GM18868 (cell line): ENCODE measurements at regions not wholly inside any gene's neighbourhood (a gene's known extent, or its start where the extent isn't known, plus 50 kb on each side); places are given as distances from the start of the nearest gene placed in this dataset.
A peak's percentile ranks its signal among the peaks of the same experiment; 100 is the strongest.
"Not testable (repeated sequence)": the region's sequence is repeated elsewhere in the genome, so short reads cannot be mapped to it uniquely, and the experiment has no call there.

Experiments
- ATAC-seq: cut with Tn5 transposase; IDR thresholded peaks from one replicate; pipeline ENCODE4 v1.9.1; 2021; ENCODE audit warnings: mild to moderate bottlenecking, moderate library complexity; ENCODE audit not compliant: unreplicated experiment

DNA sequence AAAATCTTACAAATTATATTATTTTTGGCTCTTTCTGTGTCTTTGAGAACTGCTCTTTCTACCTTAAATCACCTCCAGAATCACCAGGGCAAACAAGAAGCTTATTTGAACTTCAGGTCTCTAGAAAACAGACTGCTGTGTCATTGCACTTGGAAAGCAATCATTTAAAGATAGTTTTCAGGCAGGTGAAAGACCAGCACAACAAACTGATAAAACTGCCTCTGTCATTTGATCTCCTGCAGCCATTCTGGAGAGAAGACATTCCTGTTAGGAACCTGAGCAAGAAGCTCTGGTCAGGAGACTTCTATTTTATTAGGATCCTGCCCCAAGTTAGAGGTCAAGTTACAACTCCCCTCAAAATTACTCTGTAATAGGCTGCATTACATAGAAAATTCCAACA, 50.7 kb upstream of the AP4E1 start:
- no peak for ATAC-seq

- ATAC-seq: peak; percentile 96
These were observed 53.6 kb upstream of the AP4E1 start for GRCh38 chr15:50854601-50855490.

DNA sequence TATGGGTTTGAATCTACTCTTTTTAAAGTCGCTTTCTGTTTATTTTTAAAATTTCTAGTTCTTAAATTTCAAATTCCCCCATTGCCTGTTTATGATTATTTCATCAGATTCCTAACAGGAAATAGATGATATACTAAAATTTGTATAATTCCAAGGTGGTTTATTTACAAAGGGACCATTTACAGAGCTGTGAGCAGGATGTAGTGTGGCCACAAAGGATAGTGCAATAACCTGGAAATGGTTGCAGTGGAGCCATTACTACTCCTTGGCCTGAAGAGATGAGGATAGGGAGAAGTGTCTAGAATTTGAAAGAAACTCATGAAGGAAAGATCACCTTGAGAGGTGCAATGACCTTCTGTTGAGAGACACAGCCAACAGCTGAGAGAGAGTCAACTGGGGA, 58.5 kb upstream of the AP4E1 start:
- no peak for ATAC-seq

DNA sequence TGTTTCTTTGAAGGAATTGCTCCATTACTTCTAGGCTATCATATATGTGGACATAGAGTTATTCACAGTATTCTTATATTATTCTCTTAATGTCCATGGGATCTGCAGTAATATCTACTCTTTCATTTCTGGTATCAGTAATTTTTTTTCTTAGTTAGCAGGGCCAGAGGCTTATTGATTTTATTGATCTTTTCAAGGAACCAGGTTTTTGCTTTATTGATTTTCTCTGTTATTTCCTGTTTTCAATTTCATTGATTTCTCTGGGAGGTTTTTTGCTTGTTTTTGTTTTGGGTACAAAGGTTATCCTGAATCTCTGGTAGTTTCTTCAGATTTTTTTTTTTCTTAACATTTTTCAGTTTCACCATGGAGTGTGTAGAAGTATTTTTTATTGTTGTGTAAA, 60.1 kb upstream of the AP4E1 start:
- ATAC-seq: no peak

GRCh38 chr15:50845181-50845580, 63.3 kb upstream of the AP4E1 start:
- ATAC-seq: not testable (repeated sequence)

GRCh38 chr15:50840520-50840919, 68.0 kb upstream of the AP4E1 start:
- no peak for ATAC-seq

DNA sequence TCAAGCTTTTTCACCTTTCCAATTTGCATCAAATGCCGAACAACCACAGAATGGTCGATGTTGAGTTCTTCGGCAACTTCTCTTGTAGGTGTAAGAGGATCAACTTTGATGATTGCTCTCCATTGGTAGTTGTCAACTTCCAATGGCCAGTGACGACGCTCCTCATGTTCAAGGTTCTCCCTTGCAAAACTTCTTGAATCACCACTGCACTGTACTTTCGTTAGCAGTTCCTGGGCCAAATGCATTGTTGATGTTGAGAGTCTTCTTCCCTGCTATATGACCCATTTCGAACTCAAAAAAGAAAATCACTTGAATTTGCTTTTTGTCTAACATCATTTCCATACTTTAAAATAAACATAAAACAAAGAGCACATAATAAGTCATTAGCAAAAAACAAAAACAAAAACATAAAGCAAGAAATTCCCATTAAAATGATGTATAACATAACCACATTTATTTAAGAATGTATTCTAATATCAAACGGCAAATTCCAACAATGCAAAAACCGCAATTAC, 71.2 kb upstream of the AP4E1 start:
- ATAC-seq: no peak

DNA sequence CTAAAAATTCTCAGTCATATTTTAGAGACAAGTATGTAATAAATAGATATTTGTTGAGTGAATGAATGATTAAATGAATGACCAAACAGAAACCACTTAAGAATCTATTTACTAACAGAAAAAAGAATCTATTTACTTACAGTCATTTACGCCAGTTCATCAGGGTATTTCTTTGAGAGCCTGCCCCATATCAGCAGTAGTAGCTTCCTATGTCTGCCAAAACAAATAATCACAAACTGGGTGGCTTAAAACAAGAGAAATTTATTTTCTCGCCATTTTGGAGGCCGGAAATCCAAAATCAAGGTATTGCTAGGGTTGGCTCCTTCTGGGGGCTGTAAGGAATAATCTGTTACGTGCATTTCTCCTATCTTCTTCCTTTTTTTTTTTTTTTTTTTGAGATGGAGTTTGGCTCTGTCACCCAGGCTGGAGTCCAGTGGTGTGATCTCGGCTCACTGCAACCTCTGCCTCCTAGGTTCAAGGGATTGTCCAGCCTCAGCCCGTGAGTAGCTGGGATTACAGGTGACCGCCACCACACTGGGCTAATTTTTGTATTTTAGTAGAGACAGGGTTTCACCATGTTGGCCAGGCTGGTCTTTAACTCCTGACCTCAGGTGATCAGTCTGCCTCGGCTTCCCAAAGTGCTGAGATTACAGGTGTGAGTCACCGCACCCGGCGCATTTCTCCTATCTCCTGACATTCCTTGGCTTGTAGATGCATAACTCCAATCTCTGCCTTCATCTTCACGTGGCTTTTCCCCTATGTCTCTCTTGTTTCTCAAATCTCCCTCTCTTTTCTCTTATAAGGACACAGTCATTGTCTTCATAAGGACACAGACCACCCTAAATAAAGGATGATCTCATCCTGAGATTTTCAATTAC, 65.2 kb upstream of the SPPL2A start:
- no peak for ATAC-seq

DNA sequence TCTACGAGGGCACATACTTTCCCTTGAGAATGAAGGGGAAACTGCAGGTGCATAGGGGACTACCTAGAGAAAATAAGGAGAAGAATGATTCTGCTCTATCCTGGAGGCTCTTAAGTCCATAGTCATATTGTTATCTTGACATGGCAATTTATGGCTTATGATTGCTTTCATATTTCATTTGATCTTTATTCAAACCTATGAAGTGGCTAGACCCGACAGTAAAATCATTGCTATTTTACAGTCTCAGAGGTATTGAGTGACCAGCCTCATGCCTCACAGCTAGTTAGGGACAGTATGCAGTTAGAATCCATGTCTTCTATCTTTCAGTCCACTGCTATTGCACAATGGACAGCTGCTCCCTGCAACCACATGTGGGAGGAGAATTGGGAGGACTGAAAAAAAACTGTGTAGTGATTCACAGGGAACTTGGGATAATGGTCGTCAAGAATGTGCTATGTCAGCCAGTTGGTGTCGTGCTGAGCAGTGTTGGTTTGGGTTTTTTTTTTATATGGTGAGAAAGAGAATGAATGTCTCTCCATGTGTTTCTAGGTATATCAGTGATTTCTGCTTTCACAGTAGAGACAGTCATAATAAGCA, 63.2 kb upstream of the SPPL2A start:
- ATAC-seq: no peak

- no peak for ATAC-seq
These were observed 60.4 kb upstream of the SPPL2A start for GRCh38 chr15:50825946-50826345.

GRCh38 chr15:50824514-50824913, 59.0 kb upstream of the SPPL2A start:
- no peak for ATAC-seq

DNA sequence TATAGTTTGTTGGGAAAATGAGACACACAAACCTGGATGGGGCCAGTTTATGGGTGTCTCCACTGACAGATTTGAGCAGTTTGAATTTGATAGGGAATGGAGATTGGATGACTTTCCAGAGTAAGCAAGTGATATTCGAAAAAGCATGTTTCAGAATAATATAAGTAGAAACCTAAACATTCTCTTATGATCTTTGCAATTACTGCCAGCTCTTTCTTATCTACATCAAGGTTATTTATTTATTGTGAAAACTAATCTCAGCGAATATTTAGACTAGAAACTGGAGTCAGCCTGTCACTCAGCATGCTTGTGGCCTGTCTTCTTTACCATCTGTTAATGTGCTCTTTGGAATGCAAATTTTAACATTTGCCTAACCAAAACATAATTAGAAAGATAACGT, 57.8 kb upstream of the SPPL2A start:
- ATAC-seq: no peak

GRCh38 chr15:50821476-50821875, 56.0 kb upstream of the SPPL2A start:
- no peak for ATAC-seq

- no peak for ATAC-seq
These were observed 55.4 kb upstream of the SPPL2A start for GRCh38 chr15:50820808-50821382.

GRCh38 chr15:50819344-50819743, 53.8 kb upstream of the SPPL2A start:
- ATAC-seq: no peak

DNA sequence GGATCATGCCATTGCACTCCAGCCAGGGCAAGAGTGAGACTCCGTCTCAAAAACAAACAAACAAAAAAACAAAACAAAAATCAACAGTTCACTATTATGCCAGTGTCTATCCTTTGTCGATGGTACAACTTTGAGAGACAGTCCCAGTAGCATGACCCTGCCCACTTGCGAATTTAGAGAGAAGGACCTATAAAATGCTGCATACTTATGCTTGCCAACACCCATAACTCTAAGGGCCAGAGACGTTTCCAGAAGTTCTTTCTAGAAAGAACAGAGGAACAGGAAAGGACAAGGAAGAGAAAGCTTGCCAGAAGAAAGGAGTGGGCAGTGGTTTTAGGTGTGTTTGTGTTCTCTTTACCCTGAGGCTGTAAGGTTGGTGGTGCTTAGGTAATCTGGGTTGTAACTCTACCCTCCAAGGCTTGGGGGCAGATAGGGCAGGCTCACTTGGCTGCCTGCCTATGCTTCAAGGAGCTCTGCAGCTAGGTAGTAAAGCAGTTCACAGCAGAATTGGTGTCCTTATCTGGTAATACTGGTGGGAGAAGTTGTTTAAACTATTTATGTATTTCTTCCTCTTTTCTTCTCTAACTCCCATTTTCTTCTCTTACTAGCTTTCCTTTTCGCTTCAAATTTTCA, 50.6 kb upstream of the SPPL2A start:
- ATAC-seq: no peak
